GM12873 (cell line): ENCODE measurements at regions not wholly inside any gene's neighbourhood (a gene's known extent, or its start where the extent isn't known, plus 50 kb on each side); places are given as distances from the start of the nearest gene placed in this dataset.
A peak's percentile ranks its signal among the peaks of the same experiment; 100 is the strongest.

ENCODE experiments used
- TF ChIP-seq, protein P1 (sequence below): IDR thresholded peaks from 2 replicates; pipeline ENCODE4 v1.5.1; 2012; ENCODE audit warnings: low read depth, mild to moderate bottlenecking, moderate library complexity, low read length, control low read depth; ENCODE audit not compliant: insufficient read depth; ENCODE audit errors: missing control alignments

DNA sequence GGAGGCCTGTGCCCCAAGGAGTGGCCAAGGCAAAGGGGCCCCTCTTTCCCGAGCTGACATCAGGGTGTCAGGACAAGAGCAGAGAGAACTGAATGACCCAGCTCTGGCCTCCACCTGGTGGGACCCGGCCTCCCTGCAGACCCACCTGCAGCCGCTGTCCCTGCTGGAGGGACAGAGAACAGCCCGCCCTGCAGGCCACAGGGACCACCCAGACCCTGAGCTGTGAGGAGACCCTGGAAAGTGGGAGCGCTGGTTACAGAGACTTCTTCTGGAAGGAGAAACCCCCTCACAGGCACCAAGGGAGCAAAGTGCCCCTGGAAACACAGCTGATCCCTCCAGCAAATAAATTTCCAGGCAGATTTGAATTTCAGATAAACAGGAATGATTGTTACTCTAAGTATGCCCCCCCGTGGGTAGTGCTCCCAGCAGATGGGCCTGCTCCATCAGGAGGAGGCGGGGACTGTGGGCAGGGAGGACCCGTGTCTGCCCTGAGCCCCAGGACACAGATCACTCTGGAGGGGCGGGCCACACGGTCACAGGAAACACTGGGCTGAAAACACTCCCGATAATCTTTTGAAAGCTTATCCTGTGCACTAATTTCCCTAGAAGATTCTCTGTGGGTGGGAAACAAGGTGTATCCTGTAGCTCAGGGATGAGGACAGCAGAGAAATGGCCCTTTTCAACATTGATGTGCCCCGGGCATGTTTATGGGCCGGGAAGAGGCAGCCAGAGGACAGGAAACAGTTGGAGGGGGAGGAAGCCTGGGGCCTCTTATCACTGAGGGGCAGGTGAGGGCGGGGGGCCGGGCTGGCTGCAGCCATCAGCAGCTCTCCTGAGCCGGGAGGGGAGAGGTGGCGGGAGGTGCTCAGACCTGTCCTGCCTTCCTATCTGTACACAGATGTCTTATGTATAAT lies 276.0 kb downstream of the ADGRD1 start:
- TF ChIP-seq, protein P1, sequence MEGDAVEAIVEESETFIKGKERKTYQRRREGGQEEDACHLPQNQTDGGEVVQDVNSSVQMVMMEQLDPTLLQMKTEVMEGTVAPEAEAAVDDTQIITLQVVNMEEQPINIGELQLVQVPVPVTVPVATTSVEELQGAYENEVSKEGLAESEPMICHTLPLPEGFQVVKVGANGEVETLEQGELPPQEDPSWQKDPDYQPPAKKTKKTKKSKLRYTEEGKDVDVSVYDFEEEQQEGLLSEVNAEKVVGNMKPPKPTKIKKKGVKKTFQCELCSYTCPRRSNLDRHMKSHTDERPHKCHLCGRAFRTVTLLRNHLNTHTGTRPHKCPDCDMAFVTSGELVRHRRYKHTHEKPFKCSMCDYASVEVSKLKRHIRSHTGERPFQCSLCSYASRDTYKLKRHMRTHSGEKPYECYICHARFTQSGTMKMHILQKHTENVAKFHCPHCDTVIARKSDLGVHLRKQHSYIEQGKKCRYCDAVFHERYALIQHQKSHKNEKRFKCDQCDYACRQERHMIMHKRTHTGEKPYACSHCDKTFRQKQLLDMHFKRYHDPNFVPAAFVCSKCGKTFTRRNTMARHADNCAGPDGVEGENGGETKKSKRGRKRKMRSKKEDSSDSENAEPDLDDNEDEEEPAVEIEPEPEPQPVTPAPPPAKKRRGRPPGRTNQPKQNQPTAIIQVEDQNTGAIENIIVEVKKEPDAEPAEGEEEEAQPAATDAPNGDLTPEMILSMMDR, result peak; percentile 30

GRCh38 chr12:131230340-131231031 lies 276.8 kb downstream of the ADGRD1 start:
- TF ChIP-seq, protein P1, result no peak

GRCh38 chr12:131231032-131231980 lies 277.6 kb downstream of the ADGRD1 start:
- TF ChIP-seq, protein P1, result no peak

GRCh38 chr12:131232036-131232435 lies 278.3 kb downstream of the ADGRD1 start:
- TF ChIP-seq, protein P1, result no peak

GRCh38 chr12:131235871-131236271 lies 282.2 kb downstream of the ADGRD1 start:
- TF ChIP-seq, protein P1, result no peak

GRCh38 chr12:131239384-131240094 lies 285.8 kb downstream of the ADGRD1 start:
- TF ChIP-seq, protein P1, result no peak
